WI38 (cell line): ENCODE measurements at regions not wholly inside any gene's neighbourhood (a gene's known extent, or its start where the extent isn't known, plus 50 kb on each side); places are given as distances from the start of the nearest gene placed in this dataset.

ENCODE experiments used
- H3K4me3 ChIP-seq: 2 replicates; pipeline ENCODE4 v1.5.1; 2011; ENCODE audit warnings: low read depth, mild to moderate bottlenecking, control low read depth, low read length
- TF ChIP-seq, protein P1 (sequence below): IDR thresholded peaks from 2 replicates; pipeline ENCODE4 v1.5.1; 2012; ENCODE audit warnings: low read depth, mild to moderate bottlenecking, control low read depth, low read length

DNA sequence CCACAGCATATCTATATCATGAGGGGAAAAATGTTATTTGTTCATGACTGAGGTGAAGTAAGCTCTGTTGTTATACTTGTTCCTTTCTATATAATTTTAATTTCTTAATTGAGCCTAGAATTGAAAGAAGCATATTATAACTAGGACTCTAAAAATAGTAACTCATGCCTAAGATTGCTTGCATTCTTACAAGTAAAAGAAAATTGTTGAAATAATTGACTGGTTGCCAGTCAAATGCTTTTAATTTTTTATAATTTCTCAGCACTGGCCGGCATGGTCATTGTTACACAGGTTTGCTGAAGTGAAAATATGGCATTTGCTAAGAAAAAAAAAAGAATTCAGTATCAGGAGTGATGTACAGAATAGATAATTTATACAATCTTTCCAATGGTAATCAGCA is 104.8 kb downstream of the GASK1B start:
- TF ChIP-seq, protein P1, sequence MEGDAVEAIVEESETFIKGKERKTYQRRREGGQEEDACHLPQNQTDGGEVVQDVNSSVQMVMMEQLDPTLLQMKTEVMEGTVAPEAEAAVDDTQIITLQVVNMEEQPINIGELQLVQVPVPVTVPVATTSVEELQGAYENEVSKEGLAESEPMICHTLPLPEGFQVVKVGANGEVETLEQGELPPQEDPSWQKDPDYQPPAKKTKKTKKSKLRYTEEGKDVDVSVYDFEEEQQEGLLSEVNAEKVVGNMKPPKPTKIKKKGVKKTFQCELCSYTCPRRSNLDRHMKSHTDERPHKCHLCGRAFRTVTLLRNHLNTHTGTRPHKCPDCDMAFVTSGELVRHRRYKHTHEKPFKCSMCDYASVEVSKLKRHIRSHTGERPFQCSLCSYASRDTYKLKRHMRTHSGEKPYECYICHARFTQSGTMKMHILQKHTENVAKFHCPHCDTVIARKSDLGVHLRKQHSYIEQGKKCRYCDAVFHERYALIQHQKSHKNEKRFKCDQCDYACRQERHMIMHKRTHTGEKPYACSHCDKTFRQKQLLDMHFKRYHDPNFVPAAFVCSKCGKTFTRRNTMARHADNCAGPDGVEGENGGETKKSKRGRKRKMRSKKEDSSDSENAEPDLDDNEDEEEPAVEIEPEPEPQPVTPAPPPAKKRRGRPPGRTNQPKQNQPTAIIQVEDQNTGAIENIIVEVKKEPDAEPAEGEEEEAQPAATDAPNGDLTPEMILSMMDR, result no peak
- no peak overlapping the region for H3K4me3 ChIP-seq

GRCh38 chr4:158067646-158068045 is 105.2 kb downstream of the GASK1B start:
- TF ChIP-seq, protein P1, result no peak
- no peak overlapping the region for H3K4me3 ChIP-seq

- no peak overlapping the region for H3K4me3 ChIP-seq
- TF ChIP-seq, protein P1, result no peak
These were observed 107.2 kb downstream of the GASK1B start for GRCh38 chr4:158065603-158066002.

DNA sequence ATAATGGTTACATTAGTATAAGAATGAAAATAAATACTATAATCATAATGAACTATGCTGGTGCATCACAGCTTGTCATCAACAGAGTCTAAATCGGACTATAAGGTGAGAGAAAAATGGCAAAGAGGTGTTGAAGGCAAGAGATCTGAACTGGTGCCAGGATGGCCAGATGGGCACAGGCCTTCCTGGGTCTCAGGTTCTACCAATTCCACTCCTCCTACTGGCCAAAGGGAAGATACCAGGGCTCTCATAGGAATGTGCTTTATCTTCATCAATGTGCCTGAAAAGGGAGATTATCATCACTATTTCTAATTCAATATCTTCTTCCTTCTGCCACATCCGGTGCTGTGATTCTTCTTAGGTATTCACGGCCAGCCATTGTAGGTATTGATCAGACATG is 107.6 kb downstream of the GASK1B start:
- TF ChIP-seq, protein P1, result 0 out of 2 replicates have a peak, but pooled peaks have one; percentile 3
- H3K4me3 ChIP-seq, result no peak overlapping the region

DNA sequence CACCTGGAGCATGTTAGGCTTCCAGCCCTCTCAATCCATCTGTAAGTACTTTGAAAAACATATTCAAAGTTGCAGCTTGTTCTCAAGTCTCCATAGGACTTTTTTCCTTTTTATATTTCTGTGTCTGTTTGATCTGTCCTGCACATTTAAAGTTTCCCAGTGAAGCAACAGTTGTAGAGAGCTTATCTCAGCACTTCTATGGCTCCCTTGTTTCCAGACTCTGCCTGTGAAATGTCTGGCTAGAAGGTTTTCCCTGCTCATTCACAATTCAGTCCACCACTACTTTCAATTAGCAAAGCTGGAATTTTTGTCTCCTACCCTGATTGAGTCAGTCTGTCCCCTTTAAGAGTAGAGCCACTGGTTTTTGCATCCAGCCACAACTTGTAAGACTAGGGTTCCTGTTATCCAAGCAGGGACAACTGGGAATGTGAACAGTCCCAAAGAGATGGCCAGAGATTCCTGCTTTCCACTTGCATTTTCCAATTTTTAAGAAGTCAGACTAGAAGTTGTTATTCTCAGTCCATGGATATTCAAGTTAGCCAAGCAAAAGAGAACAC is 116.1 kb downstream of the GASK1B start:
- H3K4me3 ChIP-seq, result no peak overlapping the region
- TF ChIP-seq, protein P1, result no peak

- H3K4me3 ChIP-seq, result no peak overlapping the region
These were observed 117.2 kb downstream of the GASK1B start for GRCh38 chr4:158055668-158056067.

DNA sequence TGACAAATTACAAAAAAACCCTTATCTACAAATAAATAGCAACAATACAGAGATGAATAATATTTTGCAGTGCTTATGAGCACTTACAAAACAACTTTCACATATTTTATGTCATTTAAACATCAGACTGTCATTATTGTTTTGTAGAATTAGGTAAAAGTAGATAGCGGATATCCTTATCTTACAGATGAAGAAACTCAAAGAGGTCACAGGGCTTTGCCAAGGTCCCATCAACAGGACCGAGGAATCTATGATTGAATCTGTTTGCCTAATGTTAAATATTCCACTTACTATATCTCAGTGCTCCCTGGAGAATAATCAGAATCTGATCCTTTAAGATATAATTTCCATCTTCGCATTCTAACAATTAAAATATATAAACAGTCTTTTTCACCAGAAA is 119.0 kb downstream of the GASK1B start:
- TF ChIP-seq, protein P1, result no peak
- H3K4me3 ChIP-seq, result no peak overlapping the region

More at GRCh38 chr4:158055668-158056067, 117.2 kb downstream of the GASK1B start:
- TF ChIP-seq, protein P1, result no peak
